HG02943 (cell line): ENCODE measurements at regions not wholly inside any gene's neighbourhood (a gene's known extent, or its start where the extent isn't known, plus 50 kb on each side); places are given as distances from the start of the nearest gene placed in this dataset.
A peak's percentile ranks its signal among the peaks of the same experiment; 100 is the strongest.

Experiments used
- ATAC-seq: cut with Tn5 transposase; IDR thresholded peaks from one replicate; pipeline ENCODE4 v1.9.1; 2021; ENCODE audit warnings: mild to moderate bottlenecking, low read depth, moderate library complexity; ENCODE audit not compliant: unreplicated experiment

GRCh38 chr7:86949779-86950260 lies 109.6 kb downstream of the ELAPOR2 start:
- ATAC-seq: no peak

- ATAC-seq: peak; percentile 88
Measured at GRCh38 chr7:86949052-86949778, 110.2 kb downstream of the ELAPOR2 start.

GRCh38 chr7:86947929-86948328 lies 111.5 kb downstream of the ELAPOR2 start:
- no peak for ATAC-seq

DNA sequence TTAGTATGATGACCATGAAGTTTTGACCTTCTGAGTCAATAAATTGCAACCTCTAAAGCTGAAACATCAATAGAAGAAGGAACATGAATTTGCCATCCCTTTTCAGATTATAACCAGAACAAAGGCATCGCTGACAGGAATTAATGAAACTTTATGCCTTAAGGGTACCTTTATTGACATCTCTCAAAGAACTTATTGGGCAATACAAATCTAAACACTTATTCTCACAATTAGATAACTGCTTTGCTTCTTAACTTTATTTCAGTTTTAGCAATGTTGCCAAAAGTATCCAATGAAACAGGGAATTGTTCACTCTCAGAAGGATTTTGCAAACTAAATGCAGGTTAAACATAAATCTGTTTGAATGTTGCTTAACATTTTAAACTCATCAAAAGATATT lies 116.0 kb downstream of the ELAPOR2 start:
- ATAC-seq: no peak

- ATAC-seq: no peak
Measured at GRCh38 chr7:86942995-86943394, 116.5 kb downstream of the ELAPOR2 start.

GRCh38 chr7:86942081-86942480 lies 117.4 kb downstream of the ELAPOR2 start:
- ATAC-seq: no peak

- peak; percentile 86 for ATAC-seq
Measured at GRCh38 chr7:86939197-86939814, 120.1 kb downstream of the ELAPOR2 start.

- no peak for ATAC-seq
Measured at GRCh38 chr7:86937363-86937878, 122.0 kb downstream of the ELAPOR2 start.

- no peak for ATAC-seq
Measured at GRCh38 chr7:86933295-86933845, 126.1 kb downstream of the ELAPOR2 start.

DNA sequence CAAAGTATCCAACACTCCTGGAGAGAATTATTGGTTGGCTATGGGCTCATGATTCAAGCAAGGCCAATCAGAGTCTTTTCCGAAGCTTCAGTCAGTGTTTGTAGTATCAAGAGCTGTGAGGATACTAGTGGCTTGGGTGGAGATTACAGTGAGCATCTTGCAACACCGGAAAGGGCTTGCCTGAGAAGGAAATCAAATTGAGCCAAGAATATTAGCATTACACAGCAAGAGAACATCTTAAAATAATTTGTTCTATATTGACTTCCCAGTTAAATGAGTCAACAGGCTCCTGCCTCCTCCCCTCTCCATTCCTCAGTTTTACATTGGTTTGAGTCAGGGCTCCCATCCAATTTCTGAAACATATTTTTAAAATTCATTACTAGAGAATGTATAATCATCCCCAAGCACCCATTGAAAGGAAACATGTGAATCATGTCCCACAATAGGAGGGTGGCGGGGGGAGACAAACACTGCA lies 127.4 kb downstream of the ELAPOR2 start:
- ATAC-seq: no peak

DNA sequence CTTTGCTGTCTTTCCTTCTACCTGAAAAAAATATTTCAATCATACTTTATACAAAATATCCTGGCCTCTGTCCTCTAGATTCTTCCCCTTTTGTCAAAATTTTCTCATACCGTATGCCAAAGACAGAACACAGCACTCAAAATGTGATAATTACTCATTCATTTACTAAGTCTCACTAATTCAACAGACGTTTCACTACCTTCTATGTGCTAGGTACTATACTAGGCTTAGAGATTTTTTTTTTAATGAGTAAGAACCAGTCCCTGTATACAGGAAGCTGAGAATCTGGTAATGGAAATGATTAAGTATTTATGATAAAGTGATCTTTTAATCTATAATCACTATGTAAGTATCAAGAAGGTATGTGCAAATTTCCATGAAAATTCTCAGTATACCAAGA lies 128.0 kb downstream of the ELAPOR2 start:
- ATAC-seq: no peak

GRCh38 chr7:86930554-86931307 lies 128.7 kb downstream of the ELAPOR2 start:
- ATAC-seq: no peak

DNA sequence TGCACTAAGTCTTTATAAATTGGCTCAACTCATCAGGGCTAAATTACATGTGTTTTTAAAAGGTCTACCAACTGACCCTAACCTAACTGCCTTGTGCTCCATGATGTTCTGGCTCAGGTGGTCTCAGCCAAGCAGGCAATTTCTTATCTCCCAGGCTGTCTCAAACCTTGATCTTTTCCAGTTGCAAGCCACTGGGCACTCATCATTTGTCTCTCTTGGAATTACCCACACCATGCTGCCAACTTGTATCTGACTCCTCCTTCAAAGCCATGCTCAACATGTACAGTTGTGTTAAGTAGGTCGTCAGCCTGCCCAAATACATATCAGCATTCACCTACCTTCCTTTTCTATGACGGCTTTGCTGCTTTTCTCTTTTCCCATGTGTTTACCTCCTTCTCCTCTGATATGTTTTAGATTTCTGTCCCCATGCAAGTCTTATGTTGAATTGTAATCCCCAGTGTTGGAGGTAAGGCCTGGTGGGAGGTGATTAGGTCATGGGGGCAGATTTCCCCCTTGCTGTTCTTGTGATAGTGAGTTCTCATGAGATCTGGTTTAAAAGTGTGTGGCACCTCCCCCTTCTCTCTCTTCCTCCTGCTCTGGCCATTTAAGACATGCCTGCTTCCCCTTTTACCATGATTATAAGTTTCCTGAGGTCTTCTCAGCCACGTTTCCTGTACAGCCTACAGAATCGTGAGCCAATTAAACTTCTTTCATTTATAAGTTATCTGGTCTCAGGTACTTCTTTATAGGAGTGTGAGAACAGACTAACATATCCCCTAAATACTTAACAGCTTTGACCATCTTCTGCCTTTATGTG lies 130.0 kb downstream of the ELAPOR2 start:
- ATAC-seq: no peak

DNA sequence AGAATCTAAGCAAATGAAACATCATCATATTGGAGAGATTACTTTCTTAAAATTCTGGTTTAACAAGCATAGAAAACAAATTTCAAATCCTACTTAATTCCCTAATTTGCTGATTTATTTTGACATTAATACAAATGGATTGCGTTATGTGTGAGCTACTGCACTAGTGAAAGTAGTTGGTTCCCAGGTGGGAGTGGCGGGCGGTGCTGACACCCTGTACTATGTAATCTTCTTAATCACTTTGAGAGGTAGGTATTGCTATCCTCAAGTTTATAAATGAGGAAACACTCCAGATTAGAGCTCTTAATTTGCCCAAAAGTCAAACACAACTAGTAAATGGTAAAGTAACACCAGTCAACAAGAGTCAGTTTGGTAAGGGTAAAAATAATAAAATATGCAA lies 131.1 kb downstream of the ELAPOR2 start:
- no peak for ATAC-seq

DNA sequence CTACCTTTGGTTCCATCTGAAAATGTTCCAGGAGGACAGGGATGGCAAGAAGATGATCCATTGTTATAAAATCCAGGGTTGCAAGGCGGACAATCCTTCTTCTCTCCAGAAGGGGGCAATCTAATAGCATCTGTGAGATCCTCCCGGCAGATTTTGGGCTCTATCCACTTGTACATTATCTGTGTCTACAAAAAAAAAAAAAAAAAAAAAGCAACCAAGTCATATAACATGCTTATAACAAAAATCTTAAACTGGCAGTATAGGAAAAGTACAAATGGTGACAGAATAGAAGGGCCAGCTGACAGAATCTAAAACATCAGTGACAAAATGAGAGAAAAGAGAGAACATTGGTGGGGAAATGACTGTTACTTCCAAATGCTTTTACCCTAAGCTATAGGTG lies 132.7 kb downstream of the ELAPOR2 start:
- peak; percentile 73 for ATAC-seq

- no peak for ATAC-seq
Measured at GRCh38 chr7:86925221-86925620, 134.2 kb downstream of the ELAPOR2 start.

GRCh38 chr7:86923527-86923926 lies 135.9 kb downstream of the ELAPOR2 start:
- ATAC-seq: no peak

DNA sequence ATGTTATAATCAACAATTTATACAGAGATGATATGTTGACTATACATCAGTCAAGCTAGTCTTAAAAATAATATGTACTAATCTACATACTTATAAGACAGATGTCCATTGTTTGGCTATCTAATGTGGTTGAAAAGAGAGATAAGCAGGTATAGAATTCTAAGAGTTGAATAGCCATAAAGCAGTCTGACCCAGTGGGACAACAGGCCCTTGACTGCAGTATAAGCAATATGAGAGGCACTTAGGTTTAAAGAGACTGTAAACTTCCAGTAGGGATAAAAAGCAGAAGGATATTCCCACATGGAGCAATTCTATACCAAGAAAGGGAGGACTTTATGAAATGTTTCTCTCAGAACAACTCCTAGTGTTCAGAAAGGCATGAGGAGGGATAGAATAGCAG lies 139.3 kb downstream of the ELAPOR2 start:
- no peak for ATAC-seq

DNA sequence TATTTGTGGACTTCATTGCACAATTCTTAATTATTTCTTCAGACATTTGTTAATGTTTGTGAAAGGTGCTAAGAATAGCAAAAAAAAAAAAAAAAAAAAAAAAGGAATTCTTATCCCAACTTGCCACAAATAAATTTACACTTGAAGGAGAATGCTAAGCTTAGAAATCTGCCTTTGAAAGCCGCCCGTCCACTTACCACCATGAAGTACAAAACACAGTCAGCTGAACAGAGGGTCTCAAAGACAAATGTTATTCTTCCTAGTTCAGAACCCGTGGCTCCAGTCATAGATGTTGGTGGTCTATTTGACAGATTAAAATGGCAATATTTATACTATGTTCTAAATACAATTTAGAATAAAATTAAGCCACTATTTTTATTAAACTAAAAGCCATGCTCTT lies 141.2 kb downstream of the ELAPOR2 start:
- no peak for ATAC-seq

- ATAC-seq: no peak
Measured at GRCh38 chr7:86916277-86916825, 143.1 kb downstream of the ELAPOR2 start.
